GM18498 (cell line): ENCODE measurements at regions not wholly inside any gene's neighbourhood (a gene's known extent, or its start where the extent isn't known, plus 50 kb on each side); places are given as distances from the start of the nearest gene placed in this dataset.
"Not testable (repeated sequence)": the region's sequence is repeated elsewhere in the genome, so short reads cannot be mapped to it uniquely, and the experiment has no call there.

ENCODE experiments used
- ATAC-seq: cut with Tn5 transposase; IDR thresholded peaks from one replicate; pipeline ENCODE4 v1.9.1; 2021; ENCODE audit warnings: mild to moderate bottlenecking, moderate library complexity; ENCODE audit not compliant: unreplicated experiment

DNA sequence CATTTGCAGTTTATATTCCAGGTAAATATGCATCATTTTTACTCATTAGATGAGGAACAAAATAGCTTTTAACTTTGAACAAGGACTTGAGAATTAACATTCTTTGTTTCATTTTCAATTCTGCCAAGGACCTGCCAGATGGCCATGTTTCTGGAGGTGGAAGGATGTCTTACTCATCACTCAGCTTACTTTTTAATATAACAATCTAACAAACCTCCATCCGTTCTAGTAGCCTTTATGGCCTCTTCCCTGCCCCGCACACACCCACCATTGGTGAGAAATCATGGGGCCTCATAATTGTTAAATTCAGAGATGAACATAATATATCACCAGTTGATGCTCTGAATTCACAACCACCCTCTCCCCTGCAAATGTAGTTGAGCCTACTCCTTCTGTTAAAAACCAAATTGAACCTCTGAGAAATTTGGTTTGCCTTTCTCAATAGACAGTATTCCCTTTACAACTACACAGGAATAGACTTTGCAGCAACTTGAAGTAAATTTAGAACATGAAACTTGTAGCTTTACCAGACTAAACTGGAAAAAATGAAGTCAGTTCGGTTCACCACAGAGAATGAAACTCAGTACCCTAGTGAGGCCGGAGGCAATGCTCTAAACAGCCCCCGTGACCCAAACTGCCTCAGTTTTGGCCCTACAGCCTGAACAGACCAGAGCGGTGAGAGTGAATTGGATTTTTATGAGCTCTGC lies 50.1 kb upstream of the ACSL4 start:
- ATAC-seq = peak; percentile 88

DNA sequence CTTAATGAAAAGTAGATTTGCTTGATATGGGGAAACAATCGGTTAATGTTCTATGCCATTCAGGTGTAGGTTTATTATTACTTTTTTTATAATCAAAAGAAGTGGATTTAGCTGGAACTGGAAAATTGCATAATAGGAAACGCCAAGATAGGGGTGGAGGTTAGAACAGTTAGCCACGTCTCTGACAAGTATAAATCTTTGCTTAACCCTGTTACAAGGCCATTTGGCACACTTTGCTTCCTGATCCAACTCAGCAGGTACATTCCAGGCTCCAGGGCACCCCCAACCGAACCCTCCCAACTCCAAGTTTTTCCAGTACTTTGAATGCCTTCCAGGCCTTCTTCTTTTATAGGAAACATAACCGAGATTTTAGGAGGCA lies 50.6 kb upstream of the ACSL4 start:
- peak; percentile 13 for ATAC-seq

DNA sequence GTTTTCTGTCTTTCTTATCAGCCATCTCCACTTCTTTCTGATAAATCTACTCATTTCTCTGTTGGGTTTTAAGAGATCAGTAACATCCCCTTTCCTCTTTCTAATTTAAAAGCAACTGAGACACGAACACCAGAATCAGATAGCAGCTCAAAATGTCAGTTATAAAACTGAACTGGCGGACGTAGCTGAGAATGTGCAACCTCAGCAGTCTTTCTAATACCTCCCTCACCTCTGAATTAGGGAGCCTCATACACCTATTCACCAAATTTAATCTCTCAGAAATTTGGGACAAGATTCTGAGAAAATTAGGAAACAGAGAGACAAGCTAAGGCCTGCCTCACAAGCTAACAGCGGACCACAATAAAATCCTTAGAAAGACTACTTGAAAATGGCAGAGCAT lies 52.0 kb upstream of the ACSL4 start:
- ATAC-seq = no peak

DNA sequence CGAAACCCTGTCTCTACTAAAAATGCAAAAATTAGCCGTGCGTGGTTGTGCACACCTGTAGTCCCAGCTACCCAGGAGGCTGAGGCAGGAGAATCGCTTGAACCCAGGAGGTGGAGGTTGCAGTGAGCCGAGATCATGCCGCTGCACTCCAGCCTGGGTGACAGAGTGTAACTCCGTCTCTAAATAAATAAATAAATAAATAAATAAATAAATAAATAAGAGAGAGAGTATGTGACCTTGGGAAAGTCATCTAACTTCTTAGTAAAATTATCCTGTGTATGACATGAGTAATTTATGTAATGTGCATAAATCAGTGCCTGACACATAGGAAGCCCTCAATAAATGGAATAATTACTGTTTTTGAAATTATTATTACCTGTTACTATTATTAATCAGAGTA lies 57.5 kb upstream of the ACSL4 start:
- ATAC-seq = not testable (repeated sequence)

DNA sequence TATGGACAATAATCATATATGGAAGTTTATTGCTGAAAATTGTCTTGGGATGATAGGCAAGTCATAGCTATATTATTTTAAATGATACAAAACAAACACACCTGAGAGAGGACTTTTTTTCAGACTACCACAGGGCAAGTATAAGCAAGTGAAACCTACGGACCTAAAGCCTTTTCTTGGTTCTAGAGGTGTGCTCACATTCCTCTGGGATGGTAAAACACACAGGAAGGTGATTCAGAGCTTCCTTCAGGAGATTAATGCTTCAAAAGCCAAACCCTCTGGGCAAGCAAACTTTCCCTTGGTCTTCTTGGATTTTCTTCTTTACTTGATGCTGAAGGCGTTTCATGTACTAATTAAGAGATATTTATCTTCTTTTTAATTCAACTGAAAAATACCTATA lies 60.1 kb upstream of the ACSL4 start:
- ATAC-seq = no peak

DNA sequence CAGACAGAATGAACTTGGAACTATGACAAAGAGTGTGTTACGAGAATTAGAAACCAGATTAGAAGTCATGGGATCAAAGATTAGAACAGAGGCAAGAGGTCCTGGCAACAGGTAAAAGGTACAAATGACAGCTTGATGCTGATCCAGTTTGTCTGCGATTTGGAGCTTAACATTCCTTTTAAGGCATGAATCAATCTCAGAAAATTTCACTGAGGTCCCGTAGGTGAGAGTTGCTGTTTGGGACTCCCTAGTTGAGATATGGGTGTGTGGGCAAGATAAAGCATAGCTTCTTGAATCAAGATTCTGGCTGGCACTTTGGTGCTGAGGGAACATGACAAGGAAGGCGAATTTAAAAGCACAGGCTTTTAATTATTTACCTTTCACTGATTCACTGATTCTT lies 62.6 kb upstream of the ACSL4 start:
- ATAC-seq = no peak

DNA sequence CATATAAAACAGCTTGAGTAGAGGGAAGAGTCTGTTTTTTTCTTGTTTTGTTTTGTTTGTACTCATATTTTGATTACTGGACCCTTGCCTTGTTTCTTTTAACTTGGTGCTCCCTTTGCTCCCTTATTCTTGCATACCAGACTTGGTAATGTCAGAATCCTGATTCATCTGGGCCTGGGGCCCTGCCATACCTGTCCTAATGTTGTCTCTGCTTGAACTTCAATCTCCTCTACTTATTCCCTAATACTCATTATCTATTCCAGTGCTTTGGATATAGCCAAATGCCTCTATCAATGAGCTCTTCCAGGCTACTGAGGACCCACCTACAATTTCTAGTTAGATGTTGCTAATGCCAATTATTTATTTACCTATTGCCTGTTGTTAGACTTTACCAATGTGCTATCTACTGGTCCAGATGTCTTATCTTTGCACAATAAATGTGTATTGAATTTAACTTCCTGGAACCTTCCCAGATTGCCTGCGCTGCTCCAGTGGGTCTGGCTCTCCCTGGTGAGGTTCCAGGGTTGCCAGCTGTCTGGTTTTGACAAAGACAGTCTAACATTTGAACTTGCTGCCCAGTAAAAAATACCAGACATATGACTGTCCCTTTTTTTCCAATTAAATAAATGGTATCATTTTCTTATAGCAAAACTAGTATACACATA lies 64.4 kb upstream of the ACSL4 start:
- no peak for ATAC-seq

DNA sequence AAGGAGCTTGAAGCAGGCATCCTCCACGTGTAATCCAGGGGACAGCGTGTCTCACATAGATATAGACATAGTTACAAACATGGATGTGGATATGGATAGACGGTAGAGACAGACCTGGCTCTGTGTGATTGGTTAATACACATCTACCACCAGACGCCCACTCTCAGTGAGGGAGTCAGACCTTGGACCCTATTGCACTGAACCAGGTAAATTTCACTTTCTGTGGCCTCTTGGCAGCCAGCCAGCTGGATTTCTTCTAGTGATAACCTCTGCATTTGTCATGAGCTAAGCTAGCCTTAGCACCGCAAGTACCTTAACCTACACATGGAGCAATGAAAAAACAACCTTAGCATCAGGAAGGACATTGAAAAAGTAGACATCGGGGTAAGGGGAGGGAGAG lies 79.2 kb upstream of the ACSL4 start:
- no peak for ATAC-seq

DNA sequence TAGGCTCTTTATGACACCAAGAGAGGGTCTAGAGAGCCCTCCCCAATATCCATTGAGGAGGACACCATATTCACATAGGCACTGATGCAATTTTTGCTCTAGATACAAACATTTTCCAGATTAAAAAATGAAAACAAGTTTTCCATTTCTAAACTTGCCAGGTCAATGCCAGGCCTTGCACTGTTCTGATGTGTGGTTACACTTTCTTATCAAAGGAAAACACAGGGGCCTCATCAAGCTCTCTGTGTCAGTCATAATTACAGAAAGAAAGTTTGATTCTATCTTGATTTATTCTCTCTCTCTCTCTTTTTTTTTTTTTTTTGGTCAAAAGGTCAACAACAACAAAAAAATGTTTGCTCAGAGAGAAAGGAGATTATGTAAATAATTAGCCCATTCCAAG lies 80.2 kb upstream of the ACSL4 start:
- ATAC-seq = no peak

DNA sequence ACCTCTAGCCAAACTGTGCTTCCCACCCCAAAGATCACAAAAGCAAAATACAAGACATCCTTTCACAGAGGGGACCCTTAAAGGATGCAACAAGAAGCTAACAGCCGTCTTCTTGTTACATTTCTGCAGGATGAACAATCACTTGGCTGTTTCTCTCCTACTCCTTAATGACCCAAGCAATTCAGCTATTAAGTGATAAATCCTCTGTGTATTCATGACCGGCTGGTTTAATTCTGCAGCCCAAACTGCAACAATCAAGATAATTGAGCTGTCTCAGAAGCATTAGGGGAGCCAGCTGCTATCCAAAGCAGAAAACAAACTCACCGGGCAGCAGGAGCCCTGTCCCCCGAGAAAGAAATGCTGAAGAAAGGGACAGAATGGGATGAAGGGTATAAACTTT lies 85.9 kb upstream of the ACSL4 start:
- no peak for ATAC-seq

DNA sequence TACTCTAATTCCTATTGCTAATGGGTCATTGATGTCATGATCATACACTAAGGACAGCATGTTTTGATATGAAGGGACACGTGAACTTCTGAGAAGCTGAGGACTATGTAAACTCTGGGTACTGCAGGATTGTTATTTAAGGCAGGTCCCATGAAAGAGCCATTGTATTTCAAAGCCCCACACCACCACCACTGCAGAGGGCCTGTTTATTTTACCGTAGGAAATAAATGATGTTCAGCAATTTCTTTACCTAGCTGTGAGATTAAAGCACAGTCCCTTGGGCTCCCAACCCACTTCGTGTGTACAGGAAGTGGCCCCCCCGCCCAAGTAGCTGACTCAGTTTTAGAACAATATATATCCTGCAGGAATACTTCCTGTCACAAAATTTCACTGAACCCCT lies 89.8 kb upstream of the ACSL4 start:
- no peak for ATAC-seq

DNA sequence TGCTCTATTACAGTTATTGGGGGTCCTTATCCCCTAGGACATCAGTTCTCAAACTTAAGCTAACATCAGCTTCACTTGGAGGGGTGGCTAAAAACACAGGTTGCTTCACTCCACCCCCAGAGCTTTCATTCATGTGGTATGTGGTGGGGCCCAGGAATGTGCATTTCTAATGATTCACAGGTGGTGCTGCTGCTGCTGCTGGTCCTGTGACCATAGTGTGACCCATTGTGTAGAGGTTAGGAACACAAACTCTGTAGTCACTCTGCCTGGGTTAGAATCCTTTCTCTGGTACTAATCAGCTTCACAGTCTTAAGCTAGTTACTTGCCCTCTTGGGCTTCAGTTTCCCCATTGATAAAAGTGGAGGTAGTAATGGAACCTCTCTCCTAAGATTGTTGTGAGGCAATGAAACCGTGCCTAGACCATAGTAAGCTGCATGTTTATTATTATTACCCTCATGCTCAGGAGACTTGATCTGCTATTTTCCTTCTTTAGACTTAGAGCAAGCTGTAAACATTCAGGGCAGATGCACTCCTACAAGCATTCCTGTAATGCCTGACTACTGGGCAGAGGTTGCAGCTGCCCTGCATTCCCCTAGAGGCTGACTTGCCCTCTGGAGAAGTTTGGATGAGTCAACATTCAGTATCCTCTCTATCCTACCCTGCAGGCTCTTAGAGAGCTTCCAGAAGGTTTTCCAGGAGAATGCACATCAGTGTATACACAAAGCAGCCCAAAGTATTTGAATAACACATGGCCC lies 94.1 kb upstream of the ACSL4 start:
- ATAC-seq = no peak

DNA sequence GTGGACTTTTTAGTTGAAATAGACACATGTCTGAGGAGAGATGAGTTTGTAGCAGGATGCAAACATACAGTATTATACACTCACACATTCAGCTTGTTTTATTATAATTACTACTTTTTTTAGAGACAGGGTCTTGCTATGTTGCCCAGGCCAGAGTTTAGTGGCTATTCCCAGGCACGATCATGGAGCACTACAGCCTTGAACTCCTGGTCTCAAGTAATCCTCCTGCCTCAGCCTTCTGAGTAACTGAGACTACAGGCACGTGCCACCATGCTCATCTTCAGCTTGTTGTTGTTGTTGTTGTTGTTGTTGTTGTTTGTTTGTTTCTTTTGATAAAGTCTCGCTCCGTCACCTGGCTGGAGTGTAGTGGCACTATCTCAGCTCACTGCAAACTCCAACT lies 94.7 kb upstream of the ACSL4 start:
- ATAC-seq = no peak

DNA sequence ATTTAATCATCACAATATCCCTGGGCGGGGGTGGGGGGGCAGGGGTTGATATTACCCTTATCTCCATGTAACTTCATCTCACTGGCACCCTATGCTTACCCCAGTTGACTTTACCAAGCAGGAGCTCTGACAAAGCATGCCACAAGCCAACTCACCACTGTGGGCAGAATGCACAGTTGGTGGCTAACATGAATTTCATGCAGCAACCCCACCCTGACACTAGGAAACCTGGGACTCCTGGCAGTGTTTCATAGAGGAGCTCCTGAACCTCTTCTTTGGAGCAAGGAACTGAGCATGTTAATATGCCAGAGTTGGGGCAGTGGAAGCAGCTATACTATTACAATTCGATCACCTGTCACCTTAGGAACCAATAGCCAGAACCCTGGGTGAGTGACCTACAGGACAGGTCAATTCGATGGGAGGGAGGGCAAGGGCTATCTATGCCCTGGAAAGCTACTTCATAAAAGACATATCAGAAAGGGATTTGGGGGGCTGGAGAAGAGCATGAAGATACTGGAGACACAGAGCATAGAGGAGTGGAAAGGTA lies 97.2 kb upstream of the ACSL4 start:
- ATAC-seq = peak; percentile 19

DNA sequence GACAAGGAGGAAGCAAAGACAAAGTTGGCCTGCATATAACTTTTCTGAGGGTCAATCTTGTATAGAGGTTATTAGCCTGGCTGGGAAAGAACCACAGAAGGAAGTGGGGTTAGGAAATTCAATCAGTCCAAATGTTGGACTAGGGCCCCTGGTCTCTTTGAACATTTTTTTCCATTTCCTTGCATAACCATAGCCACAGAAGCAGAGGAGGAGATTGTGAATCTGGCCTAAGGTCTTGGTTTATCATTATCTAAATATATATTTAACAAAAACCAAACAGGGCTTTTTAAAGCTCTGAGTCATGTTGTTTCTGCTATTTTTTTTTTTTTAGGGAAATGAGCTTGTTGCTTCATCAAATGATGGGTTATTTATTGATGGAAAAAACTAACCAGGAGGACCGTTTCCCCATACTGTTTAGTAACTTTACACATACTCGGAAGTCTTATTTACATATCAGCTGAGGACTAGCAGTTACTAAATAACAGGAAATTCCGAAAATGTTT lies 97.7 kb upstream of the ACSL4 start:
- peak; percentile 78 for ATAC-seq

DNA sequence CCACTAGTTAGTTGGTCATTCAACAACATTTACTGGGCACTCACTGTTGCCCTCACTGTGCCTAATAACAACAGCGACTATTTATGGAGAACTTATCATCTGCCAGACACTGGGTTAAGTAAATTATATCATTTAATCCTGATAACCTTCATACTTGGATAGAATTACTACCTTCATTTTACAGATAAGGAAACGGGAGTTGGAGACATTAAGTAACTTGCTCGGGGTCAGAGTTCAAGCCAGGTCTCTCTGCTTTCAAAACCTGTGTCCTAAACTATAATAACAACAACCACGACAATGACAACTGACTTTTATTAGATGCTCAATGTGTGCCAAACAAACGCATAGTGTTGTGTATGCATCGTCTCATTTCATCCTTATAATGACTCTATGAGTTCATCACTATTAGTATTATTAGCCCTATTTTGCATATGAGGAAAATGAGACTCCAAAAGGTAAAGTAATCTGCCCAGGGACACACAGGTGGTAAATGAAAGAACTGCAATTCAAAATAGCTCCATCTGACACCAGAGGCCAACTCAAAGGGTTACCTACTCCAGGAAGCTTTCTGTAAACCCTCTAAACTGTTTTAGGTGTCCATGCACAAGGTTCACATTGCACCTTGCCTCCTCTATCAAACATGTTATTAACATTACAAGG lies 98.4 kb upstream of the ACSL4 start:
- no peak for ATAC-seq

DNA sequence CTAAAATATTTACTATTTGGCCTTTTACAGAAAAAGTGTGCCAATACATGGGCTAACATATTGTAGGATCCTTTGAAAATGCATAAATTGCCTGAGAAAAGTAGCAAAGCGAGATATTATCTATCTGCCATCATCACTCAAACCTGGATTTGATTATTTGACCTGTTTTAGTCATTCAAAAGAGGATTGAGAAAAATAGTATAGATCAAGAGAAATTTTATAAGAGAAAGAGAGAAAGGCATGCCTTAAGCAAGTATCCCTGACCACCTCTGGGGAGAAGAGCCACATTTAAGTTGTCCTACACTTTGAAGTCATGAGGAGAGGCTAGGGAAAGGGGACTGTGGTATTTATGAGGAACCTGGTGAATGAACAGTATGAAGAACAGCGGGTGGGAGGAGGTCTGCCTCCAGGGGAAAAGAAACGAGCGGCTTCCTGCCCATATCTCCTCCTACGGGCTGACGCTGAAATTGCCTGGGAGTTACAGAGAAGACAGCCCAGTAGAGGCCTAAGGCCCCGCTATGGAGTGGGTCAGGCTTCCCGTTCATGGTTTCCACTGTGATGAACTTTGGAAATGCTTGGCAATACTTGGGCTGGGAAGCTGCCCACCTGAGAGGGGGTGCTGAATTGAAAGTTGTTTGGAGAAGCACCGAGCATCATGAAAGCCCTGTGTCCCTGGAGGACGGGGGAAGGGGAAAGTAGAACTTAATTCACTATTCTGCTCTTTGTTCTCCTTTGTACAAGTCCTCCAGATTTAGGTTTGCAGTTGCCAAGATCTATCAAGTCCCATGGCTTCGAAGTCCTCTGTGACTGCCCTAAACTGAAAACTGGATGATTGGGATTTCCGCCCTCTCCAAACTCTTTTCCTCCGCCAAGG lies 106.9 kb upstream of the ACSL4 start:
- ATAC-seq = no peak

DNA sequence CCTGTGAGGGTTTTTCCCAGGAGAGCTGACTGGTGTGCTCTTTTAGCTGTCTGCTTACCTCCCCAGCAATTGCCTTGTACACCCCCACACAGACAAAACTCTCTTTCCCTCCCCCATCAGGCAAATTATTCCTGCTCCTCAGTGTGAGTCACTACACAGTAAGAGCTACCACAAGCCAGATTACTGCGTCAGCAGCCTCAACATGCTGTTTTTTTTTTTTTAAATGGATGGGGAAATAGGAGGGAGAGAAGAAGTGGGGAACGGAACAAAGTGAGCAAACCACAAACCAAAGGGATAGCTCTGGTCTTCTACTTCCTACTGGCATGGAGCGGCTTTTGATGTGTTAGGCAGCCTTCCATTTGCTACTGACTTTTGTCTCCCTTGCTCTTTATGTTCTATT lies 107.5 kb upstream of the ACSL4 start:
- no peak for ATAC-seq

DNA sequence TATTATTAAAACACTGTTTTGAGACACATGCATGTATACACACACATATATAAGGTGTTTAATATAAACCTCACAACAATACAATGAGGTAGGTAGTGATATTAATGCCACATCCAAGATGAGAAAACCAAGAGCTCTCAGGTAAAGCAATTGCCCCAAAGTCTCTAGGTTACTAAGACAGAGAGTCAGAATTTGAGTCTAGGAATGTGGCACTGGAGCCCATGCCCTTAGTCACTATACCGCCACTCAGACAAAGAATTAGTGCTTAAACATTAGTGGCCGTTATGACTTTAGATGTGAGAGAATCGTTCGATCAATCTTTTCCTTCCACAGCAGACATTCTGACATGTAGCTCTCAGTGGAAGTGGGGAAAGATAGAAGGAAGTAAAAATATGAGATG lies 108.2 kb upstream of the ACSL4 start:
- ATAC-seq = no peak

DNA sequence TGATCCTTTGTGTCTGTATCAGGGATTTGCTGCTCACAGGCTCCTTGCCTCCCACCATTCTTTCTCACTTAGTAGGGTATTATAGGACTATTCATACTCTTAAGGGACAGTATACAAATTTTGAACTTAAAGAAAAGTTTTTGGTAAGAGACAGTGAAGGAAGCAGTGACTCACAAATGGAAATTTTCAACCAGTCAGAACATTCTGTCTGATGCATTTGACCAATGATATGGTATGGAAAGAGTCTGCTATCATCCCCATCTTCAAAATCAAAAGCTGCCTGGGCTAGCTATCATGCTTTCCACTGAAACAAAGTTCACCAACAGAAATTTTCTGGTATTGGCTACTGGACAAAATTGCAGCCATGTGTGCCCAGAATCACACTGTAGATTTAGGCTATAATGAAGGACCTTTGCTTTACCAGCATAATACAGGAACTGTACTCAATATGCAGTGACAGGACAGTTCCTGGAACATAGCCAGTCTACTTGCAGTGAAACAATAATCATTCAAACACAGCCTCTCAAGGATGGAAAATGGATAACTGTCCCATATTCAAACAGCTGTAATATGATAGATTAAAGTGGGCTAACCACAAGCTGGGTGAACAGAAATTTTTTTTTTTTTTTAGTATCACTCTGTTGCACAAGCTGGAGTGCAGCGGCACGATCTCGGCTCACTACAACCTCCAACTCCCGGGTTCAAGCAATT lies 109.0 kb upstream of the ACSL4 start:
- ATAC-seq = no peak
